COLO668 (cell line): ENCODE measurements at regions not wholly inside any gene's neighbourhood (a gene's known extent, or its start where the extent isn't known, plus 50 kb on each side); places are given as distances from the start of the nearest gene placed in this dataset.

ENCODE experiments used
- DNase-seq: peaks from one replicate; lab custom pipeline; 2025; ENCODE audit not compliant: unreplicated experiment; lab: John Stamatoyannopoulos, UW

DNA sequence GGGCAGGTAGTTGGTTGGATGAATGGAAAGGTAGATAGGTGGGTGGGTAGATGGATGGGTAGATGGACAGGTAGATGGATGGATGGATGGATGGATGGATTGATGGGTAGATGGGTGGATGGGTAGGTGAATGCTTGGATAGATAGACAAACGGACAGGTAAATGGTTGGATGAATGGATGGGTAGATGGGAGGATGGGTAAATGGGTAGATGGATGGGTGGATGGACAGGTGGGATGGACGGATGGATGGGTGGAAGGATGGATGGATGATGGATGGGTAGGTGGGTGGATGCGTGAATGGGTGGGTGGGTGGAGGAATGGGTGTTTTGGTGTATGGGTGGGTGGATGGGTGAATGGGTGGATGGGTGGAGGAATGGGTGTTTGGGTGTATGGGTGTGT, 50.1 kb upstream of the ASAP2 start:
- DNase-seq, result no peak

DNA sequence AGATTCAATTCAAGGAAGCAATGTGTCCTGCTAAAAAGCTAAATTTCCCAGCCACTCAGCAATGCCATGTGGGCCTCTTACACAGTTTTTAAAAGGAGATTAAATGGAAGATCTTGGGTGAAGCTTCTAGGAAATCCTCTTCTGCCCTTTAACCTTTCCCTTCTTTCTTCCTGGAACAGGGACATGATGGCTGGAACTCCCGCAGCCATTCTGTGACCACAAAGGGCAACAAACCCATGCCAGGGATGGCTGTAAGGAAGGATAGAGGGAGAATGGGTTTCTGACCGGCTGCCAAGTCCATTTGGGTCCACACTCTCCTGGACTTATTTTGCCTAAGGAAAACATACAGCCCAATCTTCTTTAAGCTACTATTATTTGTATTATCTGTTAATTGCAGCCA, 52.6 kb upstream of the ASAP2 start:
- no peak for DNase-seq

GRCh38 chr2:9153643-9153980, 53.0 kb upstream of the ASAP2 start:
- DNase-seq, result no peak

DNA sequence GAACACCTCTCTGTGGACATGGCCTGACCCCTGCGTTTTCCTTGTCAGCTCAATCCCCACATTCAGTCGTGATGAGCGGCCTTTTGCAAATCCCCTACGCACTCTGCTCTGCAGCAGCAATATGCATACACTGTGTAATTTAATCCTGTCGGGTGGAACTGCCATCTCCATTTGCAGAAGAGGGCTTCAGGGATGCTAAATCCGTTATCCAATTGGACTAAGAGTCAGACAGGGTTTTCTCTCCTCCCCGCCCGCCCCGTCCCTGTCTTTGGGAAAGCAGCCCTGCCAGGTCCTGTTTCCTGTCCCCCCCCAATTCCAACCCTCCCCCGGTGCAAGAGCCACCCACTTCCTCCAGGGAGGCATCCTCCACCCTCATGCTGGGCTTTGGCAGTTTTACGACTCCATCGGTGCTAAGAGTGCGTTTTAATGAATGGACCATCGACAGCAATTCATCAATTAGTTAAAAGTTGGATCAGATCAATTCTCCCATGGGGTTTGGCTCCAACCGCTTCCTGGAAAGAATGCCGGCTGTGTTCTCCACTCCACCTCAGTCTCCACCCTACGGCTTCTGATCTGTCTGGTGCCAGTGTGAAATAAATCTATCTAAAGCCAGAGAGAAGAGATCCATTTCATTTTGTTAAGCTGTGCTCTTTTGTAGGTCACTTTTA, 53.5 kb upstream of the ASAP2 start:
- DNase-seq, result no peak

DNA sequence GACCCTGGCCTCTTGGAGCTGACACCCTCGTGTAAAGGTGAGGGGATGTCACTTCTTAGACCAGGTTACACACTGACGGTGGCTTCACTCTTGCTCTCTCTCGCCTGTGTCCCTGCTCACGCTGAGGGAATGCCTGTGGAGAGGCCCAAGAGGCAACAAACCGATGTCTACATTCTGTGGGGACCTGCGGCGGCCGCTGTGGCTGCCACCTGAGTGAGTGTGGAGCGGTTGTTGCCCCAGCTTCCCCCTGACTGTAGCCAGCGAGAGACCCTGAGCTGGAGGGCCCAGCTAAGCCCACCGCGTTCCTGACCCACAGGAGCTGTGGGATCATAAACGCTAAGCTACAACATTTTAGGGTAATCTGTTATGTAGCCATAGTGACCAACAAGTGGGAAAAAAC, 55.7 kb upstream of the ASAP2 start:
- no peak for DNase-seq

- no peak for DNase-seq
Measured at GRCh38 chr2:9150568-9150900, 56.1 kb upstream of the ASAP2 start.

- no peak for DNase-seq
Measured at GRCh38 chr2:9149726-9150567, 56.7 kb upstream of the ASAP2 start.

- no peak for DNase-seq
Measured at GRCh38 chr2:9149388-9149660, 57.3 kb upstream of the ASAP2 start.

DNA sequence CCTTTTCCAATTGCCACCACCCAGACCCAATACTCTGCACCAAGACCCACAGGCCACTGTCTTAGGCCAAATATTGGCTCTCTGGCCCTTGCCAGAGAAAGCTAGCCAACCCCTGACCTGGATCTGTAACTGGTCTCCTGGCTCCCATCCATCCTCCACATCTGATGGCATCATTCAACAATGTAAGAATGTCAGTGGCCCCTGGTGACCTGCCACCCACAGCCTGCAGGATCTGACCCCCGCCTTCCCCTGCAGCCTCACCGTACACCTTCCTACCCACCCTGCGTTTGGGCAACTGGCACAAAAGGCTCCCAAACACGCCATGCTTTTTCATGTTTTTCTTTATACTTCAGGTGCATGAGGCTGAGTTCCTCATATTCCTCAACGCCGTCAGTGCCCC, 60.0 kb upstream of the ASAP2 start:
- DNase-seq, result no peak

GRCh38 chr2:9145752-9146430, 60.7 kb upstream of the ASAP2 start:
- no peak for DNase-seq

GRCh38 chr2:9145109-9145751, 61.4 kb upstream of the ASAP2 start:
- no peak for DNase-seq

DNA sequence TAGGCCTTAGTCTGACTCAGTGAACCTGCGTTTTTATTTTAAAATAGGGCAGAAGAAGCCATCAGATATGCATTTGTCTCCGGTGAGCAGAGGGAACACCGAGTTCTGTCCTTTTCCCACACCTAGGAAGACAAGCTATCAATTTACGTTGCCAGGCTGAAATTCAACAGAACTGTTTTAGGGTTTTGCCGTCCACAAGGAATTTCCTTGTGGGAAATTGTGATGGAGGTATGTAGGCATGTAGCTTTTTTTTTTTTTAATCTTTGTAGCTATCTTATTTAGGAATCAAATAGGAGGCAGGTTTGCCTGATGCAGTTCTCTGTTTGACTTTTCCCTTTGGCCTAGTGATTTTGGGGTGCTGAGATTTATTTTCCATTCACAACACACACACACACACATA, 62.0 kb upstream of the ASAP2 start:
- no peak for DNase-seq

GRCh38 chr2:9144046-9144445, 62.6 kb upstream of the ASAP2 start:
- no peak for DNase-seq

DNA sequence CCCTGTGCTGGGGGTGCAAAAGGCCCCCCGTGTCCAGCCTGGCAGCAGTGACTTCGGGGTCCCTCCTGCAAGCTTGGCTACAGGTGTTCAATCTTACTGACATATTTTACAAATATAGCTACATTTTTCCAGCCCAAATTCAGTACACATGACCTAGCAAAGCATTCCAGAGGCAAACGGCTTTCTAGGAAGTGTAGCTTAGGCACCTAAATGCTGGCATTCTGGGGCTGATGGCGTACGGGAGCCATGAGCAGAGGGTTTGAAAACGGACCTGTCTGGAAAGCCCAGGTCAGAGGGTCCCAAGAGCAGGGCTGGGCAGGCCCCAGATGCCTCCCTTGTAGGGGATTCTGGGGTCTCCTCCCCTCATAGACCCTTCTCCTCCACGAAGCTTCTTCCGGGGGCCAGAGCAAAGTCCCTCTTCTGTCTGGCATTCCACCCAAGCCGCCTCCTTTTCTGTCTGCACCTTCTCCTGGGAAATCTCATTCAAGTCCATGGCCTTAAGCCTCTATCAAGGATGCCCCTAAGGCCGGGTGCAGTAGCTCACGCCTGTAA, 63.3 kb upstream of the ASAP2 start:
- no peak for DNase-seq

GRCh38 chr2:9142551-9143263, 63.9 kb upstream of the ASAP2 start:
- peak; percentile 70 for DNase-seq

- DNase-seq, result no peak
Measured at GRCh38 chr2:9141706-9142460, 64.7 kb upstream of the ASAP2 start.

DNA sequence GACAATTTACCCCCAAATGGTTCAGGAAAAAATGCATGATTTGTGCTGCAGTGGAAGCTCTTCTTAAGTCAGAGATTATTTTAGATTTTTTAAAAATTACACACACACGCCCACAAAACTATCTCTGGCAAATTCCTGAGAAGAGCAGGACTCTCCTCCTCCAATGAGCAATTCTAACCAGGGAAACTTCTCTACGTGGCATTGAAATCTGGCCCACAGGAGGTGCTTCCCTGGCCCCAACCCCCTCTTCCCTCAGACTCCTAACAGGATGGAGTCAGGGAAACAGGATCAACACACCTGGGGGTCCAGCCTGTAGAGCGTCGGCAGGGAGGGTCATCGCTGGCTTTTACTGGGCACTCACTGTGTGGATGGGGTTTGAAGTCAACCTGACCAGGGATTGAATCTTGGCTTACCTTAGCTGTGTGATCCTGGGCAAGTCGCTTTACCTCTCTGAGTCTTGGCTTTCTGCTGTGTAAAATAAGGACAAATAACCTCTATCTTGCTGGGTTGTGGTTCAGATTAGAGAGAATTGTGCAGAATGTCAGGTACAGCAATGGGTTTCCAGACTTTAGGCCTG, 65.4 kb upstream of the ASAP2 start:
- no peak for DNase-seq

DNA sequence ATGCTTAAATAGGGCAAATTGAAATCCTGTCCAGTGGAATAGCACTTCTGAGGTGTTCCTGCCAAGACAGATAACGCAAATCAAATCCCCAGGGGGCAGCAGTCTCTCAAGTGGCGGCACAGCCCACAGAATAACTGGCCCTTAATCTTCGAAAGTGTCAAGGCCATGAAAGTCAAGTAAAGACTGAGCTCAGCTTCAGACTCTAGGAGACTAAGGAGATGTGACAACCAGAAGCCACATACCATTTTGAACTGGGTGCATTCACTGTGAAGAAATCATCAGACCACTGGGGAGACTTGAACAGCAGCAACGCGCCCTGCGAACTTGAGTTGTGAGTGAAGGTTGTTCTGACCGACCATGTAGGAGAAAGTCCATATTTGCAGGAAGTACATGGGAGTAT, 66.0 kb upstream of the ASAP2 start:
- DNase-seq, result no peak

- DNase-seq, result peak; percentile 74
Measured at GRCh38 chr2:9139491-9140443, 66.8 kb upstream of the ASAP2 start.
